D721Med (cell line): ENCODE measurements at regions not wholly inside any gene's neighbourhood (a gene's known extent, or its start where the extent isn't known, plus 50 kb on each side); places are given as distances from the start of the nearest gene placed in this dataset.

Source experiments
- DNase-seq: peaks from one replicate; pipeline ENCODE4 v3.0.0; 2011; ENCODE audit warnings: low spot score; ENCODE audit not compliant: insufficient read length
- FAIRE-seq: peaks from 2 replicates; lab custom pipeline; 2011; peaks lifted over from hg19 to GRCh38; lab: Jason Lieb, UNC
- CTCF ChIP-seq: IDR thresholded peaks from 2 replicates; pipeline ENCODE4 v1.5.1; 2012; ENCODE audit warnings: mild to moderate bottlenecking, control low read depth; ENCODE audit not compliant: insufficient read depth; ENCODE audit errors: missing control alignments

DNA sequence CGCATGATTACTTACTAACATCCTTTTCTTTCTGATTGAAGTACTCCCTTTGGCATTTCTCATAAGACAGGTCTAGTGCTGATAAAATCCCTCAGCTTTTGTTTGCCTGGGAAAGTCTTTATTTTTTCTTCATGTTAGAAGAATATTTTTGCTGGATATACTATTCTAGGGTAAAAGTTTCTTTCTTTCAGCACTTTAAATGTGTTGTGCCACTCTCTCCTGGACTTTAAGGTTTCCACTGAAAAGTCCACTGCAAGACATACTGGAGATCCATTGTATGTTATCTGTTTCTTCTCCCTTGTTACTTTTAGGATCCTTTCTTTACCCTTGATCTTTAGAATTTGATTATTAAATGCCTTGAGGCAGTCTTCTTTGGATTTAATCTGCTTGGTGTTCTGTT is 796.7 kb downstream of the UQCRFS1 start:
- no peak for TF ChIP-seq CTCF
- DNase-seq (no peak), FAIRE-seq (no peak)

- FAIRE-seq (no peak), DNase-seq (no peak)
- TF ChIP-seq CTCF: no peak
These were observed 798.2 kb downstream of the UQCRFS1 start for GRCh38 chr19:28414748-28415147.

- FAIRE-seq (no peak), DNase-seq (no peak)
- TF ChIP-seq CTCF: no peak
These were observed 803.1 kb downstream of the UQCRFS1 start for GRCh38 chr19:28409859-28410258.

GRCh38 chr19:28406966-28407365 is 806.0 kb downstream of the UQCRFS1 start:
- TF ChIP-seq CTCF: no peak
- no peak for FAIRE-seq
- DNase-seq: no peak

DNA sequence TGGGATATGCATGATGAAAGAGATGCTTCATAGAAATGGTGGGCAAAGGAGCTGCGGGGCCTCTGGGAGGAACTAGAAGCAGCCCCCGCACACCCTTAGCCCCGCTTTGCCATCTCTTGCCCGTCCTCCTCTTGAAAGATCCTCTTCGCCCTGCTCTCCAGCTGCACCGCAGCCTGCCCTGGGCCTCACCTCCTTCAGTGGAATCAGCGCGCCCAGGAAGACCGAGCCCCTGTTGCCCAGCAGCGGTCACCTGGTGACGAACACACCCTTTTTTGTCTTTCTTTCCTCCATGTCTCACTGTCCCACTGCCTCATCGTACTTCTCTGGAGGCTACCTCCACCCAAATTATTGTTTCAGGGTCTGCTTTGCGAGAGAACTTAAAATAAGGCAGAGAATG is 807.6 kb downstream of the UQCRFS1 start:
- FAIRE-seq: no peak
- DNase-seq: no peak

DNA sequence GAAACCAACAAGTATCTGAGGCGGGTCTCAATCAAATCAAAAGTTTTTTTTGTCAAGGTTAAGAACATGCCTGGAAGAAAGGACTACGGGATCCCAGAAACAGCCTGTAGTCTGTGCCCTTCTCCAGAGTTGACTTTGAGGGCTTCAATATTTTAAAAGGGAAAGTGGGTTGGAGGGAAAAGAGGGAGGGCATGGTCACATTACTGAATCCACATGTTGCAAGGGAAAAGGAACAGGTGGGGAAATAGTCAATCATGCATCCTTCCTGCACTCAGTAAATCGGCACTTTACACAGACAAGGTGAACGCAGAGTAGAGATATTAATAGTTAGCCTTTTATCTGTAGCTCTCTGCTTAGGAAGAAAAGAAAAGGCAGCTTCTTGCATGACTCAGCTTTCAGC is 808.5 kb downstream of the UQCRFS1 start:
- FAIRE-seq (no peak), DNase-seq (no peak)
- TF ChIP-seq CTCF: no peak

More for the DNA sequence above, 807.6 kb downstream of the UQCRFS1 start:
- no peak for TF ChIP-seq CTCF

- no peak for FAIRE-seq
- no peak for DNase-seq
- TF ChIP-seq CTCF: no peak
These were observed 809.3 kb downstream of the UQCRFS1 start for GRCh38 chr19:28403690-28404089.
